Germinal center (tissue), 1 donor: ENCODE measurements at regions not wholly inside any gene's neighbourhood (a gene's known extent, or its start where the extent isn't known, plus 50 kb on each side); places are given as distances from the start of the nearest gene placed in this dataset.
"Not testable (repeated sequence)": the region's sequence is repeated elsewhere in the genome, so short reads cannot be mapped to it uniquely, and the experiment has no call there.

Experiments used
- DNase-seq: peaks from one replicate; pipeline ENCODE4 v3.0.0; 2012; ENCODE audit warnings: mixed read lengths, low spot score

GRCh38 chr20:12072221-12072953, 154.7 kb downstream of the BTBD3 start:
- no peak for DNase-seq

GRCh38 chr20:12072954-12073264, 155.2 kb downstream of the BTBD3 start:
- DNase-seq: no peak

- no peak for DNase-seq
Observed at GRCh38 chr20:12074111-12074655, 156.5 kb downstream of the BTBD3 start.

DNA sequence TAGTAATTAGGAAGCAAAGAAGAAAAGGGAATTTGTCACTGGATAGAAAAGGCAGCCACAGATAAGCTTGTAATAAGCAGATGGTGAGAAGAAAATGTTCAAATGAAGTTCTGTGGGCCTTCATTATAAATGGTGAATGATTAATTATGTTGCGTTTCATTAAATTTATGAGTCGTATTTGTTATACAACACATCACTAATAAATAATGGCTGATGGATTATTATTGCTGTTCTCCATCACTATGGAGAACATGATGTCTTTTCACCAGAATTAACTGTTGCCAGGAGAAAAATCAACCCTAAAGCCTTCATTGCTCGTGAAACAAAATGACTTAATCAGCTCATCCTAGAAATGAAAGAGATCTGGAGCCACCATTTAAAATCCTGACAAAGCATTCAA, 158.5 kb downstream of the BTBD3 start:
- DNase-seq: no peak

GRCh38 chr20:12077875-12078274, 160.2 kb downstream of the BTBD3 start:
- DNase-seq: no peak

GRCh38 chr20:12079490-12079889, 161.8 kb downstream of the BTBD3 start:
- DNase-seq: no peak

DNA sequence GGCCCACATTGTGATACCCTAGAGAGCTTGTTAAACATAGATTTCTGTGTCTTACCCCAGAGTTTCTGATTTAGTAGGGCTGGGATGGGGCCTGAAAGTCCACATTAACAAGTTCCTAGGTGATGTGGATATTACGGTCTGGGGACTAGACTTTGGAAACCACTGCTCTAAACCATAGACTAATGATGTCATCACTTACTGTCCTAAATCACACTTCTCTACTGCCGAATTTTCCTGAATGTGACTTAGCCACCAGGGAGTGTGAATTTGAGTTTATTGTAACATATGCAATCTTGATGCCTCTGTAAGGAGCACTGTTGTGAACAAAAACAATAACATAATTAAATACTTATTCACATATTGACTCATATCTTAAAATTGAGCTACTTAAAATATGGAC, 165.6 kb downstream of the BTBD3 start:
- no peak for DNase-seq

DNA sequence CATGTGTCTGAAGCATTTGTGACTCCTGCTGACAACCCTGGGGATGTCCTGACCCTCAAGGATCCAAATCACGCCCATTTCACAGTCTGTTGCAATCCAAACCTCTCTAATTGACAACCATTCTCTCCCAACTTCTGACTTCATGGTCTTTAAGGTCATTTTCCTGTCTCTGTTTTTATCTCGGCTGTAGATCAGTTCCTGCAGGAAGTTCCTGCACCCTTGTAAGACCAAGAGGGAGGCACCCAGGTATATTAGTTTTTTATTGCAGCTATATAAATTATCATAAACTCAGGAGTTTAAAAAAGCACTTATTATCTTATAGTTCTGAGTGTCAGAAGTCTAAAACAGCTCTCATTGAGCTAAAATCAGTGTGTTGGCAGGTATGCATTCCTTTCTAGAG, 166.8 kb downstream of the BTBD3 start:
- DNase-seq: no peak

- DNase-seq: no peak
Observed at GRCh38 chr20:12086359-12086758, 168.7 kb downstream of the BTBD3 start.

GRCh38 chr20:12090920-12091319, 173.2 kb downstream of the BTBD3 start:
- DNase-seq: no peak

DNA sequence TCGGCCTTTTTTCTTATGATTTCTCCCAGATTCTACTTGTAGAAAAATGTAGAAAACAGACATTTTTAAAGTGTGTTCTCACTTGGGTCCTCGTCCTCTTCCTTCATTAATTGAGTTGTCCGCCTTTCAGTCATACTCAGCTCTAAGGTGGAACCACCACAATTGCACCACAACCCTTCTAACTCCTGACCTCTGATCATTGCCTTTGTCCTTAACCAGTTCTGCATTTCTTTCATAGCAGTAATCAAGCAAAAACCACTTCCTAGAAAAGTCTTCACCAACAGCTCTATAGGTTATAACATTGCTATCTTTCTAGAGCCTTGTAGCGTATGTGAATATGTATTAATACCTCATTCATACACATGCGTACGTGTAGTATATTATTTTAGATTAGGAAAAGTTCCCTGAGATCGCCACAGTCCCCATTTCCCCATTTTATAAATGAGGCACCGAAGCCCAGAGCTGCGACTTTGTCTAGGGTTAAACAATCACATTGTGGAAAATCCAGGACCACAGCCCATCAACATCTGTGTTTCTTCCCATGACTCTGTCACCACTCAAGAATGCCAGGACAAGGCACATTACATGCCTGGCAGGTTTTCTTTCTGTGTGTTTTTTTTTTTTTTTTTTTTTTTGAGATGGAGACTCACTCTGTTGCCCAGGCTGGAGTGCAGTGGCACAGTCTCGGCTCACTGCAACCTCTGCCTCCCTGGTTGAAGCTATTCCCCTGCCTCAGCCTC, 175.5 kb downstream of the BTBD3 start:
- DNase-seq: no peak

DNA sequence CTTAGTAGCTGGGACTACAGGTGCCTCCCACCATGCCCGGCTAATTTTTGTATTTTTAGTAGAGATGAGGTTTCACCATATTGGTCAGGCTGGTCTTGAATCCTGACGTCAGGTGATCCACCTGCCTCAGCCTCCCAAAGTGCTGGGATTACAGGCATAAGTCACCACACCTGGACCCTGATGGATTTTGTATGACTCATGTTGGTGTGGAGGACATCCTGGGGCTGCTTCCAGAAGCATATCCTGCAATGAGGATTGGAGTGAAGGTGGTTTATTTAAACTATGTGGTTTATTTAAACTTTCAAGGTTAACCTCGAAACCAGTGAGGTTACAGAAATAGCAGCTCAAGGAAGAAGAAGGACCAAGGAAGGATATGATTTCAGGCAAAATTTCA, 176.1 kb downstream of the BTBD3 start:
- DNase-seq: not testable (repeated sequence)

DNA sequence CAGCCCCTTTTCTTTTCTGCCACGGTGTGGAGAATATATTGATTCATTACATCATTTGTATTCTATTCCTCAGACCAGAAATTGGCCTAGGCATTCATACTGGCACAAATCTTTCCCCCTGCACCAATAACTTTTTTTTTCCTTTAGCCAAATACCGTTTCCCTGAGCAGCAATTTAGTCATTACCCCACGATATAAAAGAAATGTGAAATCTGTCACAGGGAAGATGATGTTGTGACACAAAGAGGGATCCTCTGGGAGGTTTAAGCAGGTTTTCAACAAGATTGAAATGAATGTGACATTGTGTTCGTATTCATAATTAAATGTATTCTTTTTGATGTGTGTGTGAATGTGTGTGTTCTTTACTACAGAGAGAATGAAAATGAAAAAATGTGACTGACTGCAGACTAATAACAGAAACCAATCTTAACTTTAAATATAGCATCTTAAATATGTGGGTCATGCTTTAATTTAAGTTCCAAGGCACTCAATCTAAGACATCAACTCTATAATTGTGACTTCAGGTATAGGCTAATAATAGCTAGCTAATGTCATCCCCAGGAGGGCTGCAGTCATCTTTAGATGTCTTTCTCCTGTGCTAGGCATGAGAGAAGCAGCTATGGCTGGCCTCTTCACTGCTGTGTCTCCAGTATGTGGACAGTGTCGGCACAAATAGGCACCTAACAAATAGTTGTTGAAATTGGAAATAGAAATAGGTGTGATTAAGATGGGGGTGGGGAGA, 177.7 kb downstream of the BTBD3 start:
- no peak for DNase-seq

GRCh38 chr20:12098421-12098820, 180.7 kb downstream of the BTBD3 start:
- DNase-seq: no peak

DNA sequence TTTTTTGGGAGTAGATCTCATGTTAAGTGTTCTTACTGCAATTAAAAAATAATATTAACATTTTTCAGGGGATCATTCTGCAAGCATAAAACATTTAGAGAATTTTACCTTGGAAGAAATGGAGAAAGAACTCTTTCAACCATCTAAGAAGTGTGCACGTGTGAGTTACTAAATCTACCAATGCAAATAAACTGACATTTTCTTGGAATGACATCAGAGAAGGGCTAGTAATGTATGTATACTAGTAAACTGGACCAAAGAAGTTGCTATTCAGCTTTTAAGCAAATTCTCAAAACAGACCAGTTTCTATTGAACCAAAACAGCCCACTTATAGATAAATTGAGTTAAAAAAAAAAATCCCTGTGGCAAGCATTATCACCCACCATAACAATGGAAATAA, 191.2 kb downstream of the BTBD3 start:
- DNase-seq: no peak

DNA sequence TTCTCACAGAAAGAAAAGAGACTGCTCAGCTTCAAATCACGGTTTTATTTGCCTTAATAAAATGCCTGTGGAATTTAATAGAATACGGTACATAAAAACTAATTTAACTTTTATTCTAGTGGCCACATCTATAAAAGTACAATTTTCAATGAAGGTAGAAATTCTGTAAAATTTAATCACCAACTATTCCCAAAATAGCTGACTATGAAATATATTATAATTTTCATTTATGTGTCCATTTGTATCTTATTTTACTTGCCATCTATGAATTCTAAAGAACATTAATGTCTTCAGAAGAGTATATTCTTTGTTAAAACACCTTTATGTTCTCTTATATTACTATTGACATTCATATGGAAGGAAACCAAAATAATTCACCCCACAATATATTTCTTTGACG, 192.6 kb downstream of the BTBD3 start:
- DNase-seq: no peak

GRCh38 chr20:12110711-12111110, 193.0 kb downstream of the BTBD3 start:
- no peak for DNase-seq

DNA sequence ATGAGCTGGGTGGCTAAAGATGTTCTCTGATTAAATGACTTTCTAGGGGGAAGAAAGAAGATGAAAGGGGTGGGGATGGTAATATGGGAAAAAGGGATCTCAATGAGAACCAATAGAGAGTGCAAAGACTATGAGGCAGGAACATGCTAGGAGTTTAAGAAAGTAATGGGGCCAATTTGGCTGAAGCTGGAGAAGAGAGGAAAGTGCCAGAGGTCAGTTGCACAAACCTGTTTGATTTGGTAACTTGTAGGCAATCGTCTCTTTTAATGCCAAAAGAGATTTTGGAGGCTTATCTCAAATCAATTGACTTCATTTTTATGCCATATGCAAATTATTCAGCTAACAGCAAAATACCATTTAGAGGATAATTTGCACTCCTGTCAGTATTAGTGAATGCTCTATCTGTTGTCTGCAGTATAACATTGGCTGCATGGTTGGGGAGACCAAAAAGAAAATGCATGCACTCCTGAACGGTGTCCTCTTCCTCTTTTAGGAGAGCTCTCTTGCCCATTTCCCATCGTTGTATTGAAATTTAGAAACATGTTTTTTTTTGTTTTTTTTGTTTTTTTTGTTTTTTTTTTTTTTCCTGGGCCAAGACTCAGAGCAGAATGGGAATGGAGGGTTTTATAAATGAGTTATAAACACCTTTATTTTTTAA, 193.9 kb downstream of the BTBD3 start:
- DNase-seq: no peak

DNA sequence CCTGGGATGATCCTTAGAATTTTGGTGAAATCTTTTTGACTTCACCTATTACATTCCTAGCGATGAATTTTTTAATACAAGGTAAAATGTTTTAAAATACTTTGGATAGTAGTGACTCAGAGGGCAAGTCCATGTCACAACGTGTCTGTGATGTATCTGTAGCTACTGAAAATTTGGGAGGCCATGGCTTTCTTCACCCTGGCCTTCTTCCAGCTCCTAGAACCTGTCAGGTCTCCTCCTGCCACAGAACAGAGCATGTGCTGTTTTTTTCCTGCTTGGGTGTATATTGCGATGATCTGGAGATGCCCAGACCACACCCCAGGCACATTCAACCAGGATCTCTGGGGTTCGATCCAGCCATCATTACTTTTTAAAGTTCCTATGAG, 194.4 kb downstream of the BTBD3 start:
- DNase-seq: no peak

GRCh38 chr20:12112665-12113064, 195.0 kb downstream of the BTBD3 start:
- no peak for DNase-seq

GRCh38 chr20:12113075-12113467, 195.4 kb downstream of the BTBD3 start:
- no peak for DNase-seq
